H9 (cell line): ENCODE measurements at regions not wholly inside any gene's neighbourhood (a gene's known extent, or its start where the extent isn't known, plus 50 kb on each side); places are given as distances from the start of the nearest gene placed in this dataset.
"Not testable (repeated sequence)": the region's sequence is repeated elsewhere in the genome, so short reads cannot be mapped to it uniquely, and the experiment has no call there.

ENCODE experiments used
- DNase-seq: peaks from one replicate; pipeline ENCODE4 v3.0.0-alpha.2; 2017
- H2AFZ ChIP-seq: one replicate; pipeline ENCODE4 v1.6.1; 2013; ENCODE audit warnings: mild to moderate bottlenecking, low read length, control low read depth, moderate library complexity
- H2AK5ac ChIP-seq: 2 replicates; pipeline ENCODE4 v1.6.1; 2013; ENCODE audit warnings: low read length, control low read depth, mixed read lengths; ENCODE audit not compliant: insufficient read length
- H2BK120ac ChIP-seq: one replicate; pipeline ENCODE4 v1.6.1; 2013; ENCODE audit warnings: low read depth, mild to moderate bottlenecking, low read length, control low read depth, inconsistent platforms; ENCODE audit not compliant: poor library complexity, severe bottlenecking
- H2BK12ac ChIP-seq: 2 replicates; pipeline ENCODE4 v1.6.1; 2013; ENCODE audit warnings: low read length, control low read depth, mixed read lengths, low read depth; ENCODE audit not compliant: insufficient read length
- H2BK15ac ChIP-seq: 2 replicates; pipeline ENCODE4 v1.6.1; 2013; ENCODE audit warnings: low read depth, low read length, control low read depth
- H2BK20ac ChIP-seq: one replicate; pipeline ENCODE4 v1.6.1; 2013; ENCODE audit warnings: low read depth, mild to moderate bottlenecking, low read length, control low read depth, inconsistent platforms; ENCODE audit not compliant: poor library complexity, severe bottlenecking
- H2BK5ac ChIP-seq: 2 replicates; pipeline ENCODE4 v1.6.1; 2013; ENCODE audit warnings: low read length, control low read depth, mixed read lengths; ENCODE audit not compliant: insufficient read length
- H3K14ac ChIP-seq: 2 replicates; pipeline ENCODE4 v1.6.1; 2013; ENCODE audit warnings: low read length, control low read depth; ENCODE audit not compliant: insufficient read depth
- H3K18ac ChIP-seq: 2 replicates; pipeline ENCODE4 v1.6.1; 2013; ENCODE audit warnings: low read depth, mild to moderate bottlenecking, mixed read lengths, low read length, control low read depth; ENCODE audit not compliant: insufficient read length
- H3K23ac ChIP-seq: 2 replicates; pipeline ENCODE4 v1.6.1; 2013; ENCODE audit warnings: low read length, control low read depth, mixed read lengths, low read depth; ENCODE audit not compliant: insufficient read length
- H3K23me2 ChIP-seq: 2 replicates; pipeline ENCODE4 v1.6.1; 2013; ENCODE audit warnings: low read depth, mild to moderate bottlenecking, mixed read lengths, low read length, control low read depth; ENCODE audit not compliant: insufficient read length, poor library complexity, severe bottlenecking
- H3K27ac ChIP-seq: 2 replicates; pipeline ENCODE4 v1.5.1; 2013; ENCODE audit warnings: low read length, control low read depth, mixed read lengths, low read depth; ENCODE audit not compliant: insufficient read length
- H3K27me3 ChIP-seq: 2 replicates; pipeline ENCODE4 v1.6.1; 2013; ENCODE audit warnings: low read length, control low read depth, inconsistent platforms; ENCODE audit not compliant: insufficient read depth
- H3K4ac ChIP-seq: 2 replicates; pipeline ENCODE4 v1.6.1; 2013; ENCODE audit warnings: low read depth, mild to moderate bottlenecking, control low read depth, inconsistent platforms, low read length, moderate library complexity
- H3K4me1 ChIP-seq: 2 replicates; pipeline ENCODE4 v1.6.1; 2013; ENCODE audit warnings: low read length, control low read depth, inconsistent platforms; ENCODE audit not compliant: insufficient read depth
- H3K4me2 ChIP-seq: 2 replicates; pipeline ENCODE4 v1.6.1; 2013; ENCODE audit warnings: low read length, control low read depth, mixed read lengths; ENCODE audit not compliant: insufficient read length, insufficient read depth
- H3K56ac ChIP-seq: 2 replicates; pipeline ENCODE4 v1.6.1; 2013; ENCODE audit warnings: low read depth, mild to moderate bottlenecking, mixed read lengths, low read length, control low read depth; ENCODE audit not compliant: insufficient read length
- H3K79me1 ChIP-seq: 2 replicates; pipeline ENCODE4 v1.6.1; 2013; ENCODE audit warnings: low read depth, mild to moderate bottlenecking, moderate library complexity, low read length, control low read depth, inconsistent platforms; ENCODE audit not compliant: insufficient read depth, poor library complexity, severe bottlenecking
- H3K79me2 ChIP-seq: 2 replicates; pipeline ENCODE4 v1.6.1; 2013; ENCODE audit warnings: low read length, control low read depth, inconsistent platforms; ENCODE audit not compliant: insufficient read depth
- H3K9ac ChIP-seq: 2 replicates; pipeline ENCODE4 v1.6.1; 2013; ENCODE audit warnings: low read length, control low read depth, mixed read lengths; ENCODE audit not compliant: insufficient read length; ENCODE audit errors: extremely low read depth
- H3K9me3 ChIP-seq: one replicate; pipeline ENCODE4 v1.6.1; 2013; ENCODE audit warnings: low read depth, low read length, inconsistent platforms; ENCODE audit not compliant: control insufficient read depth
- H3T11ph ChIP-seq: one replicate; pipeline ENCODE4 v1.6.1; 2013; ENCODE audit warnings: mild to moderate bottlenecking, low read length, control low read depth, inconsistent platforms
- H4K20me1 ChIP-seq: one replicate; pipeline ENCODE4 v1.6.1; 2013; ENCODE audit not compliant: control insufficient read depth, insufficient read length, insufficient read depth
- H4K5ac ChIP-seq: 2 replicates; pipeline ENCODE4 v1.6.1; 2013; ENCODE audit warnings: low read depth, mild to moderate bottlenecking, mixed read lengths, low read length, control low read depth; ENCODE audit not compliant: insufficient read length
- H4K8ac ChIP-seq: replicated peaks from 2 replicates; pipeline ENCODE4 v1.6.1; 2013; ENCODE audit warnings: low read length, control low read depth, mixed read lengths, low read depth; ENCODE audit not compliant: insufficient read length
- H4K91ac ChIP-seq: 2 replicates; pipeline ENCODE4 v1.6.1; 2013; ENCODE audit warnings: low read depth, mild to moderate bottlenecking, moderate library complexity, mixed read lengths, low read length, control low read depth; ENCODE audit not compliant: insufficient read length
- H3K27ac Mint-ChIP-seq, 3 experiments: 2 replicates in 2 of 3; 3 replicates in 1 of 3; pipeline ENCODE4 v1.8.0; 2020 to 2021; ENCODE audit warnings: mixed read lengths in 3 of 3, mild to moderate bottlenecking in 1 of 3, moderate library complexity in 1 of 3
- H3K27me3 Mint-ChIP-seq: 2 replicates; pipeline ENCODE4 v1.8.0; 2021; ENCODE audit warnings: low read depth, mild to moderate bottlenecking, moderate library complexity, mixed read lengths
- H3K36me3 Mint-ChIP-seq, 3 experiments: 2 replicates in 2 of 3; 3 replicates in 1 of 3; pipeline ENCODE4 v1.8.0; 2020 to 2021; ENCODE audit warnings: low read depth in 3 of 3, mixed read lengths in 3 of 3; ENCODE audit not compliant: insufficient read depth in 1 of 3
- H3K4me1 Mint-ChIP-seq, 2 experiments: 2 replicates each; pipeline ENCODE4 v1.8.0; 2020; ENCODE audit warnings: mixed read lengths in 2 of 2
- H3K4me3 Mint-ChIP-seq, 2 experiments: 2 replicates in 1 of 2; 3 replicates in 1 of 2; pipeline ENCODE4 v1.8.0; 2020 to 2021; ENCODE audit warnings: mild to moderate bottlenecking in 2 of 2, mixed read lengths in 2 of 2, moderate library complexity in 1 of 2
- H3K9me3 Mint-ChIP-seq, 2 experiments: 2 replicates in 1 of 2; 3 replicates in 1 of 2; pipeline ENCODE4 v1.8.0; 2020; ENCODE audit warnings: mild to moderate bottlenecking in 2 of 2, mixed read lengths in 2 of 2, moderate library complexity in 1 of 2
- WGBS: extraction: QIAGEN DNeasy Blood & Tissue Kit; methylation state at CpG from one replicate; pipeline ENCODE4 v1.1.7; 2013; ENCODE audit warnings: missing lambda C conversion rate, low lambda C conversion rate, mixed read lengths; ENCODE audit not compliant: insufficient read length; ENCODE audit errors: extremely low coverage; 5-methylcytosine and 5-hydroxymethylcytosine counted together
- TF ChIP-seq, protein P1 (sequence below): fragments of 200-600 bp; sonication (generic); conservative IDR thresholded peaks from 3 replicates; pipeline ENCODE4 v1.8.0; 2021; ENCODE audit warnings: antibody characterized with exemption, mild to moderate bottlenecking

DNA sequence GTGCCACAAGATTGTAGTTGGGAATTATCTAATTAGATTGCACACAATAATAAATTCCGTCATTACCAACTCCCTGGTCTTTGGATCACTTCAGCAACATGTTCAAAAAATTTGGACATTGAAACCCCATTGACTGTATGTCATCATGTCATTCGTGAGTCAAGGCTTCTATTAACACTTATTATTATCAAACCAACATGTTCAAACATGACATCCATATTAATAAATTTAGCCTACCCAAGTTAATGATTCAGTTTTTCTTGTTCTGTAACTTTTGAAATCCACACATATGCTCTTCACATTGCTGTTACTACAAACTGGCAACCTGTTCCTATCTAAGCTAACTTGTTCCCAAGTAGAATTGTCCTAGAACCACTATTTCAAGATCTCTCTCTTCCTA, 1142.7 kb upstream of the SLC39A10 start:
- H3K4me1 ChIP-seq = no peaks in the 10 kb centered on the region
- Mint-ChIP-seq H3K27ac (no peak overlapping the region), H3K4me3 (no peak overlapping the region), H3K27me3 (no peaks in the 10 kb centered on the region), H3K36me3 (no peaks in the 10 kb centered on the region), H3K4me1 (0 out of 4 replicates have a peak, but pooled peaks cover 0 to 2% of the 10 kb centered on the region in 2 experiments), H3K9me3 (peaks cover 0 to 3% of the 10 kb centered on the region in 2 experiments; a peak in 1 of 5 replicates)
- H4K8ac ChIP-seq = no peak overlapping the region
- TF ChIP-seq, protein P1, sequence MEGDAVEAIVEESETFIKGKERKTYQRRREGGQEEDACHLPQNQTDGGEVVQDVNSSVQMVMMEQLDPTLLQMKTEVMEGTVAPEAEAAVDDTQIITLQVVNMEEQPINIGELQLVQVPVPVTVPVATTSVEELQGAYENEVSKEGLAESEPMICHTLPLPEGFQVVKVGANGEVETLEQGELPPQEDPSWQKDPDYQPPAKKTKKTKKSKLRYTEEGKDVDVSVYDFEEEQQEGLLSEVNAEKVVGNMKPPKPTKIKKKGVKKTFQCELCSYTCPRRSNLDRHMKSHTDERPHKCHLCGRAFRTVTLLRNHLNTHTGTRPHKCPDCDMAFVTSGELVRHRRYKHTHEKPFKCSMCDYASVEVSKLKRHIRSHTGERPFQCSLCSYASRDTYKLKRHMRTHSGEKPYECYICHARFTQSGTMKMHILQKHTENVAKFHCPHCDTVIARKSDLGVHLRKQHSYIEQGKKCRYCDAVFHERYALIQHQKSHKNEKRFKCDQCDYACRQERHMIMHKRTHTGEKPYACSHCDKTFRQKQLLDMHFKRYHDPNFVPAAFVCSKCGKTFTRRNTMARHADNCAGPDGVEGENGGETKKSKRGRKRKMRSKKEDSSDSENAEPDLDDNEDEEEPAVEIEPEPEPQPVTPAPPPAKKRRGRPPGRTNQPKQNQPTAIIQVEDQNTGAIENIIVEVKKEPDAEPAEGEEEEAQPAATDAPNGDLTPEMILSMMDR = no peak
- H3K14ac ChIP-seq = no peak overlapping the region
- no peak overlapping the region for H2AFZ ChIP-seq
- no peak overlapping the region for H3K27ac ChIP-seq
- no peak overlapping the region for H4K5ac ChIP-seq
- no peaks in the 10 kb centered on the region for H3K23me2 ChIP-seq
- H3K27me3 ChIP-seq = no peaks in the 10 kb centered on the region
- no peak overlapping the region for H3K23ac ChIP-seq
- no peak overlapping the region for H3K4me2 ChIP-seq
- no peaks in the 10 kb centered on the region for H3K9me3 ChIP-seq
- no peak overlapping the region for H2BK120ac ChIP-seq
- no peaks in the 10 kb centered on the region for H3K79me1 ChIP-seq
- no peak overlapping the region for H3K4ac ChIP-seq
- H3K79me2 ChIP-seq = no peaks in the 10 kb centered on the region
- H3K18ac ChIP-seq = no peak overlapping the region
- no peak overlapping the region for H3T11ph ChIP-seq
- whole genome bisulfite sequencing = no CpG with 5 or more reads among the region's 2 CpGs
- no peak overlapping the region for H3K56ac ChIP-seq
- no peak overlapping the region for H2BK20ac ChIP-seq
- no peak overlapping the region for H2BK15ac ChIP-seq
- H4K20me1 ChIP-seq = no peaks in the 10 kb centered on the region
- H2BK12ac ChIP-seq = no peak overlapping the region
- no peak for DNase-seq
- H2BK5ac ChIP-seq = no peak overlapping the region
- no peak overlapping the region for H4K91ac ChIP-seq
- H3K9ac ChIP-seq = no peak overlapping the region
- H2AK5ac ChIP-seq = no peak overlapping the region

DNA sequence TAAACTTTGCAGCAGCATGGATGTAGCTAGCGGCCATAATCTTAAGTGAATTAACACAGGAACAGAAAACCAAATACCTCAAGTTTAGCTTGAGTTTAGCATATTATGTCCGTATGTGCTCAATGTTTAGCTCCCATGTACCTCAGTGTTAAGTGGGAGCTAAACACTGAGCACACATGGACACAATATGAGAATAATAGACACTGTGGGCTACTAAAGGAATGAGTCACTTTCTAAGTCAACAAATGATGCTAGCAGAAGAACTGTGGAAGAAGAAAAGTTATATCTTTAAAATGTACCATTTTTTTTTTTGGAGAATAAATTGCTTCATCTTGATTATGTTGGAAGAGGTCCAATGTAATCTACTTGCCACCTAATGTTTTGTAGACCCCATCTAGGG, 1146.0 kb upstream of the SLC39A10 start:
- not testable (repeated sequence) for H2BK5ac ChIP-seq, H2AFZ ChIP-seq, H3K23ac ChIP-seq, H3K9me3 ChIP-seq, H3K4me3 Mint-ChIP-seq, H3K4me1 Mint-ChIP-seq, H2BK120ac ChIP-seq, H2BK20ac ChIP-seq, H3K79me2 ChIP-seq, H2BK12ac ChIP-seq, H4K8ac ChIP-seq, H3K9me3 Mint-ChIP-seq, H4K5ac ChIP-seq, DNase-seq, H3K27ac ChIP-seq, H3K36me3 Mint-ChIP-seq, H3K27ac Mint-ChIP-seq, H3K56ac ChIP-seq, H3K27me3 ChIP-seq, H4K20me1 ChIP-seq, H3K4ac ChIP-seq, H4K91ac ChIP-seq, H3K4me2 ChIP-seq, H3K9ac ChIP-seq, H3K79me1 ChIP-seq, H2BK15ac ChIP-seq, H3K23me2 ChIP-seq, H3K14ac ChIP-seq, H3K18ac ChIP-seq, H3K4me1 ChIP-seq, H3T11ph ChIP-seq, H2AK5ac ChIP-seq, H3K27me3 Mint-ChIP-seq
- no CpG with 5 or more reads among the region's 2 CpGs for WGBS
